GM19372 (cell line): ENCODE measurements at regions not wholly inside any gene's neighbourhood (a gene's known extent, or its start where the extent isn't known, plus 50 kb on each side); places are given as distances from the start of the nearest gene placed in this dataset.
"Not testable (repeated sequence)": the region's sequence is repeated elsewhere in the genome, so short reads cannot be mapped to it uniquely, and the experiment has no call there.

Experiments
- ATAC-seq: cut with Tn5 transposase; IDR thresholded peaks from one replicate; pipeline ENCODE4 v1.9.1; 2021; ENCODE audit warnings: mild to moderate bottlenecking, low read depth, moderate library complexity; ENCODE audit not compliant: unreplicated experiment

DNA sequence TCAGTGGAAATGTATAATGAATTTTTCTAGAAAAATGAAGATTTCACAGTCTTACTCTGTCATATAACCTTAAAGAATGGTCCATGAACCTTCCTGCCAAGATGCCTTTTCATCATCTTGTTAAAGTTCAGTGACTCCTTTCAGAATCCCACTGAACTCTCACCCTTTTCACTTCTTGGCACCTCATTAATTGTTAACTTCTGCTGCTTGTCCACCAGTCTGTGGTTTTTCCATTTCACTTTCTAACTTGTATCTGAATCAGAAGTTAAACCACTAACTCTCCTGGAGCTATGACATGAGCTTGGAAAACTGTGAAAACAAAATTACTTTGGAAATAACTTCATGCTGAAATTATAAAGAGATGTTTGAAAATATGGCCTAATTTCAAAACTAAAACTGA, 281.2 kb upstream of the ALCAM start:
- ATAC-seq, result no peak

DNA sequence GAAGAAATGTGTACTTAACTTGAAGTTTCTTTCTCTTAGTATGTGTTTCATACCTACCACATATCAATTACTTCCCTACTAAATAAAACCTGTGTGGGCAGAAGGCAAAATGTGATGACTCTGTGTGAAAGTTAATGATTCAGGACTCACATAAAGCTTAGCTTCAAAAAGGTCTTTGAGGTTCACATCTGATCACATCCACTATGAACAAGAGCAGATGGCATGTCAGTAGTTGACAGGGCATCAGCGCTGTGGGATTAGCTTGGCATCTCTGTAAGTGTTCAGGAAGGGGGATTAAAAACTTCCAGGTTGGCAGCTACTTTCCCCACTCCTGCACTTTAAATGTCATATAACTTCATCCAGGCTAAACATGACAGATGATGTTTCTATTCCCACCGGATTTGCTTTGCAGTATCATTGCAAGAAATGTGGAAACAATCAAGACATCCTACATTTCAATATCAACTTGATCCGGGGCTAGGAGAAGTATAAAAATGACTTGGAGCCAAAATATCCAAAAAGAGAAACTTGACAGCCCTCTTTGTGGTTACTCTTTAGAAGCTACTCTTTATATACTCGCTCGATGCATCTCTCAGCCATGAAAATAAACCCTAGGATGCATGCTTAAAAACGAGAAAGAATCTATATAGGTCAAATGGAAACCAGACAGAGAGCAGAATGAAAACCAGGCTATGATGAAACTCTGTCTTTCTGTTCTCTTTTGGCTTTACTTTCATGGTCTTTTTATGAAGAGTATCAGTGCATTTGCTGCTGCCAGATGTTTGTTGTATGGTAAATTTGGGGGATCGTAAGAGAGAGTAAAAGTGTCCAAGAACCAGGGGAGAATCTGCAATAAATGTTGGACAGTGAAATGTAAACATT, 273.1 kb upstream of the ALCAM start:
- no peak for ATAC-seq

DNA sequence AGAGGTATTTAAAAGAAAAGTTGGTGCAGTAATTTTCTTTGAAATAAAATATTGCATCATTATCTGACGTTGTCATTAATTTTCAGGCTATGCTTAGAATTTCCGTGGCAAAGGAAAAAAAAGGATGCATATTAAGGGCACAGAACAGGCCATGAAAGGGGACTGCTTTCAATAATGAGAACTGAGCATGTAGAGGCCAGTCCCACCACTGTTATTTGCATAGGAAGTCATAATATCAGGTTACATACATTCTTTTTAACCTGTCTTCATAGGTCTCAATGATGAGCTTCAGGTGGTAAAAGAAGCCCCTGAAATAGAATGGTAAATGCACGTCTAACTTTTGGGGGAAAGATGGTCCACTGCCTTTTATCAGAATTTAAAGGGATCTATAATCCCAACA, 272.1 kb upstream of the ALCAM start:
- no peak for ATAC-seq

DNA sequence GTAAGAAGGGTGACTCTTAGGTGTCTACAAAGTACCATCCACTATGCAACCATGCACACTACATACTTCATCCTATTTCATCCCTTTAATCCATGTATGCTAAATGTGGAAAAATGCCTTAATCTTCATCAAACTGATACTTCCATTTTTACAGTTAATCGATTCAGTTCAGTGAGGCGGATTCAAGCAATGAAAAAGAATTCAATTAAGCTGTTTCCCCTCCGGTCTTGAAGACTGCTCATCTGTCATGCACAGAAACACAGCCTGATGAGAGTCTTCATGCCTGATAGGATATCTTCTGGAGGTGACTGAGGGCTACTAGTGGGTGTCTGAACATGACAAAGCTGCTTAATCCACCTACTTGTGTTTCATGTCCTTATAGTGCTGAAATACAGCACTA, 270.6 kb upstream of the ALCAM start:
- ATAC-seq, result no peak

DNA sequence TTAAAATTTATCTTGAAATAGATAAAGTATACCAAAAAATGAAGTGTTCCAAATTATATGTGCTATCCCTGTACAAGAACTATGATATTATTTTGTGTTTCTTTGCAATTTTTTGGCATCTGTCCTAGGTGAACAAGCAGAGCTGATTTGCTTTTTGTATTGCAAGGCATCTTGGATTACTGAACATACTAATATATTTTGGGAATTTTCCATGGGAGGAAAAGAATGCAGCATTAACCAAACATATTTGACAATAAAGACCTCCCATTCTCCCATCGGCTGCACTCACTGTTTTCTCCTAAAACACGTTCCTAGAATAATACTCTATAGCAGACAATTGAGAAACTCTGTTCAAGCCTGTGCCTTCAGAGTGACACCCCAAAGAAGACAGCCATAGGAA, 265.1 kb upstream of the ALCAM start:
- no peak for ATAC-seq

DNA sequence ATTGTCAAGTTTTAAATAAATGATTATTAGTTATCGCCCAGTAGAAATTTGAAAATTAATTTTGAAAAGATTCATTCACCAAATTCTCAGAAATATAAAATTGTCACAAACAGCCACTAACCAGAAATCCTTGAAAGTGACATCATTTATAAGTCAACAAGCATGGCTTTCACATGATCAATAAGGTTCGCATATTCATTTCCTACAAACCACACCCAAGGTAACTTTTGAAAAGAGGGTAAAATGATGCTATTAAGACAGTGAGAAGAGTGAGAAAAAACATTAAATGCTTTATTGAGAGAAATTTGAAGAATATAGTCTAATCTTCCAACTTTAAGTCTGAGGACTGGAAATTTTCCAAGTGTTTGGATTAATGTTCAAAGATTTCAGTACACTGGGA, 263.6 kb upstream of the ALCAM start:
- ATAC-seq, result no peak

DNA sequence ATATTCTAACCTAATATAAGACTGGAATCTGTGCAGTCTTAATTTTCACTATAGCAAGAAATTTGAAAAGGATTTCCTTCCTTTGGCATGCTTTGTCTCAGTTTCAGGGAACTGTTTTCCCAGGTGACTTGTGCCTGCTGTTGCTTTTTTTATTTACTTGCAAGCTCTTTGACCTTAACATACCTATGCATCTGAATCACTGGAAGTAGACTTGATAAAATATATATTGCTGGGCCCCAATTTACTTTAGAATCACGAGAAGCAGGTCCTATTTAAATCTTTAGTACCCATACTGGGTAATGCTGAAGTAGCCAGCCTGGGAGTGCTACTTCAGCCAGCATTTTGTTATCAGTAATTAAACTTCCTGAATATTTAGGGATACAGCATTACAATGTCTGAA, 257.9 kb upstream of the ALCAM start:
- no peak for ATAC-seq

DNA sequence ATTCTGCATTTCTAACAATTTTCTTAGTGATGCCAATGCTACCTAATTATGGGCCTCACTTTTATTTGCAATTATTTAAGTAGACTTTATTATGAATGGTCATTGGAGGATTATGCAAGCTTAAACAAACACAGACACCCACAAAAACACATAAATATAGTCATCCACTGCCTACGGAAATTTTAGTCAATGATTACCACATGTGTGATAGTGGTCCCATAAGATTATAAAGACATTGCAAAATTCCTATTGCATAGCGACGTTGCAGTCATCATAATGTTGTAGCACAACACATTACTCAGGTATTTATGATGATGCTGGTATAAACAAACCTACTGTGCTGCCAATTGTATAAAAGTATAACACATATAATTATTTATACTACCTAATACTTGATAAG, 247.8 kb upstream of the ALCAM start:
- ATAC-seq, result no peak

DNA sequence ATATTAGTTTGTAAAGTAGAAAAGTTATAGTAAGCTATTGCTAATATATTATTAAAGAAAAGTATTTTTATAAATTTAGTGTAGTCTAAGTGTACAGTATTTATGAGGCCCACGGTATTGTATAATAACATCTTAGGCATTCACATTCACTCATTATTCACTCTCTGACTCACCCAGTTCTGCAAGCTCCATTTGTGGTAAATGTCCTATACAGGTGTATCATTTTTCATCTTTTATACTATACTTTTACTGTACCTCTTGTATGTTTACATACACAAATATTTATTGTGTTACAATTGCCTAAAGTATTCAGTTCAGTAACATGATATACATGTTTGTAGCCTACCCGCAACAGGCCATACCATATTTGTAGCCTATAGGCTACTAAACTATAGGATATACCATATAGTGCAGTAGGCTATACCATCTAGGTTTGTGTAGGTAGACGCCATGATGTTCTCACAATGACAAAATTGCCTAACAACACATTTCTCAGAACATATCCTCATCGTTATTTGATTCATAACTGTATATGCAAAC, 246.8 kb upstream of the ALCAM start:
- ATAC-seq, result no peak

DNA sequence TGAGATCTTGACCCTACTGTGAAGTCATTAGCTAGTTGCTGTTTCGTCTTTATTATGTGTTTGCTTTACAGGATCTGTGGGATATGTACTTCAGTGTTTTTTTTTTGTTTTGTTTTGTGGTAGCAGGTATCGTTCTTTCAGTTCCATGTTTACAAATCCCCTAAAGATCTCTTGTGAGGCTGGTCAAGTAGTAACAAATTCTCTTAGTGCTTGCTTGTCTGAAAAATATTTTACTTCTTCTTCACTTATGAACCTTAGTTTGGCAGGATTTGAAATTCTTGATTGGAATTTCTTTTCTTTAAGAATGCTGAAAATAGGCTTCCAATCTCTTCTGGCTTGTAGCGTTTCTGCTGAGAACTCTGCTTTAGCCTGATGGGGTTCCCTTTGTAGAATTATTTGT, 235.8 kb upstream of the ALCAM start:
- no peak for ATAC-seq

DNA sequence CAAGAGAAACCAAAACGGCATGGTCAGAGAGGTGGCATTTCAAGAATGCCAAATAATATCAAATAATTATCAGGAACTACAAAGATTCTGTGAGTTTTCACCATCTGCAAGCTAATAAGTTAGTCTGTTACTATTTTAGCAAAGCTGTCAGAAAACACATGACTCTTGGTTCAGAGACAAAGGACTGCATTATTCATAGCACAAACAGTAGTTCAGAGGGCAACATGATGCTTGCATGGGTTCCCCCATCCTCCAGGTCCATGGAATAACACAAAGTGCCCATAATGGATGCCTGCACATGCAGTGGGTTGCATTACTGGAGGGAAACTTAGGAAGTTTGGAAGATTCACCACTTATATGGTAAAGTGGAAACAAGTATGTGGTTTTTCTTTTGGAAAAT, 228.8 kb upstream of the ALCAM start:
- ATAC-seq, result no peak

DNA sequence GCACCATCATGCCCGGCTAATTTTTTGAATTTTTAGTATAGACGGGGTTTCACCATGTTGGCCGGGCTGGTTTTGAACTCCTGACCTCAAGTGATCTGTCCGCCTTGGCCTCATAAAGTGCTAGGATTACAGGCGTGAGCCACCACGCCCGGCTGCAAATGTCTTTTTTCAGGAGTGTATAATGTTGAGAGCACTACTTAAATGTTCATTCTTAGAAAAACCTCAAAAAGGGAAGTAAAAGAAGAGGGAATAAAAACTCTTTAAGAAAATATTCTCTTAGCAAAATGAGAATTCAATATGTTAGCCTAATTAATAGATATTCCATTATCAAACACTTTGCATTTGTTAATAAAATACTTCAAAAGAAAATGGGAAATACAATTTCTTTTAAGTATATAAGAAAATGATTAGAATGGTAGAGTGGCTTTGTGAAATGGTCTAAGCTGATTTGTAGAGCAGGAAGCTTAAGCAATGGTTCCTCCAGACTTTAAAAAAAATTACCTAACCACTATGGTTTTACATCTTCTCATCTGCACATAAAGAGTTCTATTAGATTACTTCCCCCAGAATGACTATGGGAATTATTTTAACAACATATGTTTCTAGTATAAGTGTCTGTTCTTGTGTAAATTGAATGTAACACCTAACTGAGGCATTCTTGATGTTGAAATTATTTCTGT, 226.7 kb upstream of the ALCAM start:
- ATAC-seq, result no peak

DNA sequence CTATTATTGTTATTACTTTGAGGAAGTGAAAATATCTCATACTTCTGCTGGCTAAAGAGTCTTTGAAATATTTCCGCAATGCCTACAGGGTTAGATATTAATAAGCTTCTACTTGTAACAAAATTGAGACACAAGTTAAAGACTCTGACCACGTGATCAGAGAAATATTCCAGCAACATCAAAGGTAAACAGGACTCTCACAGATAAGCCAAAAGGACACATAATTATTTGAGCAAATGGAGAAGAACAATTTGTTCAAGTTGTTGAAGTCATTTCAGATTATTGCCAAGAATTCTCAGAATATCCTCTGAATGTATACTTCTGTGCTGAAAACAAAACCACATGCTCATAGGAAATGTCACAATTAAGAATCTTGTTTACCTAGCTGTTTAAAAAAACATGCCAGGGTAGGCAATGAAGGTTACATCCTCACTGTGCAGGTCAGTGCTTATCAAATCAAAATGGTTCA, 225.8 kb upstream of the ALCAM start:
- peak; percentile 51 for ATAC-seq

DNA sequence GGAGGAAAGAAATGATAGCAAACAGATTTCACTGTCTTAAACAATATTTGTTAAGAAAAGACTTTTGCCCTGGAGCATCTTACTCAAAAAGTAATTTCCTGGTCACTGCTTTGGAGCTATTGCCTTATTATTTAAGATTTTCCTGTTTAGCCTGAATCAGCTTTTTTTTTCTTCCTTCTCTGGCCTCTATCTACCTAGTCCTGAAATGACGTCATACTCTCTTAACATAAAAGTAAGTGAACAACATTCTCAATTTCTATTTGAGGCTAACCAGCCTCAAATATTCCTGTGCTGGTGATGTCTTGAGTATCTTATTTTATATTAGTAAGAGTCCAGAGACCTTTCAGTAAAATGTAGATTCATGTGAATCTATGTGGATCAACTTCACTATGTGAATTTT, 221.9 kb upstream of the ALCAM start:
- no peak for ATAC-seq

DNA sequence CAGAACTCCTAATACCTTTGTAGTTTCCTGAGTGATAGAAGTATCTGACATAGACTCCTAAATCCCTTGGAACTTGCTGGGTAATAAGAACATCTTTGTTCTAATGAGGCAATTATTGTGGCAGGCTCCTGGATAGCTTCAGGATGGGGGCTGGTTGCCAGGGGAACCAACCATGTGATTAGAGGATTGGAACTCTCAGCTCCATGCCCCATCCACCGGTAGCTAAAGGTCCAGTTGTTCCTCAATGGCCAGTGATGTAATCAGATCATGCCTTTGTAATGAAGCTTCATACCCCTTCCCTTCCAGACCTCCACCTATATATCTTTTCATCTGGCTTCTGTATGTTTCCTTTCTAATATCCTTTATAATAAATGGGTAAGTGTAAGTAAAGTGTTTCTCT, 221.2 kb upstream of the ALCAM start:
- no peak for ATAC-seq

DNA sequence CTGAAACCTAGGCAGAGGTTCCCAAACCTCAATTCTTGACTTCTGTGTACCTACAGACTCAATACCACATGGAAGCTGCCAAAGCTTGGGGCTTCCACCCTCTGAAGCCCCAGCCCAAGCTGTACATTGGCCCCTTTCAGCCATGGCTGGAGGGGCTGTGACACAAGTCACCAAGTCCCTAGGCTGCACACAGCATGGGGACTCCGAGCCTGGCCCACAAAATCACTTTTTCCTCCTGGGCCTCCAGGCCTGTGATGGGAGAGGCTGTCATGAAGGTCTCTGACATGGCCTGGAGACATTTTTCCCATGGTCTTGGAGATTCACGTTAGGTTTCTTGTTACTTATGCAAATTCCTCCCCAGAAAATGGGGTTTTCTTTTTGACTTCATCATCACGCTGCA, 217.5 kb upstream of the ALCAM start:
- ATAC-seq, result not testable (repeated sequence)

DNA sequence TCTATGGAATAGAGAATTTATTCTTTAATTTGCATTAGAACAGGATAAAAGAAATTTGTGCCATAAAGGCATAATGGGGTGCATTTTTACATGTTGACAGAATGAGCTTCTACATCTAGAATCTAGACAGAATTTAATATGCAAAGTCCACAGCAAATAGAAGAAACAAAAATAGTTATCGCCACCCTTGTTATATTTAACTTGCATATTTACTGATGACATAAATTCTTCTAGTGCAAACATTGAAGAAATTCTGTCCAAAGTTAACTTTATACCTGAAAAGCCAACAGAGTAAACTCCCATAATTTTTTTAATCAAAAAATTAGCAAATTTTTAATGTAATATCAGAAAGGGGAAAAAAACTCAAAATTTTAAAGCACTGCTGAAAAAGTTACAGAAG, 213.7 kb upstream of the ALCAM start:
- no peak for ATAC-seq

DNA sequence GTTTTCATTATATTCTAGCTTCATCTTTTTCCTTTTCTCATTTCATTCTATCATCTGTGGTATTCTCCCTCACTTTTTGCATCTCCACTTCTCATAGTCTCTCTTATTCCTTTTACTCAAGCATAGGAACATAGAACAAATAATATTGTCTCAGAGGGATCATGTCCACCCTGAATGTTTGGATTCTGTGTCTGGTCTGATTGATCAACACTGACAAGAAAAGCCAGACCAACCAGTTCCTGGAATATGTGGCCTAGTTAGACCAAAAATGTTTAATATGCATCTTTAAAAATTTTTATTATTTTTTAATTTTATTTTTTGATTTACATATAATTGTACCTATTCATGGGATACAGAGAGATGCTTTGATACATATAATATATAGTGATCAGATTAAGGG, 212.0 kb upstream of the ALCAM start:
- no peak for ATAC-seq

DNA sequence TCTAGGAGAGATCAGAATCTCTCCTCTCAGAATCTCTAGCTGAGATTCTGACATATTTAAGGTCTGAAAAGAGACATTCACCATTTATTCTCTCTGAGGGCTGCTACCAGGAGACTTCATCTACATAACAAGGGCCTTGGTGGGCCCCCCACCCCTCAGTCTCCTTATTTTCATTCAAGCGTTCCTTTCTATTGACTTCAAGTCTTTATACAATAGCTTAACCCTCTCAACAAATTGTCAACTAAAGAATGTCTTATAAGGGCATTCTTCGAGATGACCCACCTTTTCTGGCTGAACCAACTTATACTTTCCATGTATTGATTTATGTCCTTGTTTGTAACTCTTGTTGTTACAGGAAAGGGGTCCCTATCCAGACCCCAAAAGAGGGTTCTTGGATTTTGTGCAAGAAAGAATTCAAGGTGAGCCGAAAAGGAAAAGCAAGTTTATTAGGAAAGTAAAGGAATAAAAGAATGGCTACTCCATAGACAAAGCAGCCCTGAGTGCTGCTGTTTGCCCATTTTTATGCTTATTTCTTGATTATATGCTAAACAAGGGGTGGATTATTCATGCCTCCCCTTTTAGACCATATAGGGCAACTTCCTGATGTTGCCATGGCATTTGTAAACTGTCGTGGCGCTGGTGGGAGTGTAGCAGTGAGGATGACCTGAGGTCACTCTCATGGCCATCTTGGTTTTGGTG, 209.5 kb upstream of the ALCAM start:
- no peak for ATAC-seq

DNA sequence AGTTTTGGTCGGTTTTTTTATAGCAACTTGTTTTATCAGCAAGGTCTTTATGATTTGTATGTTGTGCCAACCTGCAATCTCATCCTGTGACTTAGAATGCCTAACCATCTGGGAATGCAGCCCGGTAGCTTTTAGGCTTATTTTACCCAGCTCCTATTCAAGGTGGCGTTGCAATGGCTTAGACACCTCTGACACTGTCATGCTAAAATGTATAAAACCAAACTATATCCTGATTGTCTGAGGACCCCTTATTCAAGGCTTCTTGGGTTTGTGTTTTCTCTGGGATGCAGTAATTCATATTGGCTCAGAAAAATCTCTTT, 209.0 kb upstream of the ALCAM start:
- no peak for ATAC-seq

DNA sequence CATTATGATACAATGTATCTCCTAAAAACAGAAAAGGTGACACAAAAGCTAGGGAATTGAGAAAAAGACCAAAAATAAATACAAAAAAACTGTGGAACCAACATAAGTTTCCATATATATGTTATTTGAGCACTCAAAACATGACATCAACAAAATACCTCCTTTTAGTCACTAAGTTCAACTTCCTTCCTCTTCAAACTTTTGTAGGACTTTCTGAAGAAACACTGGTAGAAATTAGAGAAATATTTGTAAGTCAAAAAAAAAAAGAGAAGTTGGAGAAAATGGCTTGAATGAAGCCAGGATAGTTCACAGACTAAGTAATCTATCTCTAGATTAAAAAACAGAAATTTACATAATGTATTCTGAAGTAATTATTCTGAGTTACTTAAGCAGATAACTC, 208.4 kb upstream of the ALCAM start:
- ATAC-seq, result no peak
